WI38 (cell line): ENCODE measurements at regions not wholly inside any gene's neighbourhood (a gene's known extent, or its start where the extent isn't known, plus 50 kb on each side); places are given as distances from the start of the nearest gene placed in this dataset.

Experiments used
- H3K4me3 ChIP-seq: 2 replicates; pipeline ENCODE4 v1.5.1; 2011; ENCODE audit warnings: low read depth, mild to moderate bottlenecking, control low read depth, low read length
- CTCF ChIP-seq: IDR thresholded peaks from 2 replicates; pipeline ENCODE4 v1.5.1; 2012; ENCODE audit warnings: low read depth, mild to moderate bottlenecking, control low read depth, low read length

GRCh38 chr12:88909510-88909909, 329.2 kb upstream of the KITLG start:
- H3K4me3 ChIP-seq = no peak overlapping the region

GRCh38 chr12:88908345-88908744, 328.1 kb upstream of the KITLG start:
- H3K4me3 ChIP-seq = no peak overlapping the region
- no peak for TF ChIP-seq CTCF

More at GRCh38 chr12:88909510-88909909, 329.2 kb upstream of the KITLG start:
- TF ChIP-seq CTCF = no peak

- no peak for TF ChIP-seq CTCF
- no peak overlapping the region for H3K4me3 ChIP-seq
Measured at GRCh38 chr12:88904705-88905104, 324.4 kb upstream of the KITLG start.

- no peak overlapping the region for H3K4me3 ChIP-seq
- no peak for TF ChIP-seq CTCF
Measured at GRCh38 chr12:88903333-88903732, 323.1 kb upstream of the KITLG start.

- no peak for TF ChIP-seq CTCF
- no peak overlapping the region for H3K4me3 ChIP-seq
Measured at GRCh38 chr12:88897723-88898122, 317.5 kb upstream of the KITLG start.

- no peak overlapping the region for H3K4me3 ChIP-seq
- no peak for TF ChIP-seq CTCF
Measured at GRCh38 chr12:88896958-88897357, 316.7 kb upstream of the KITLG start.

- H3K4me3 ChIP-seq = no peak overlapping the region
- TF ChIP-seq CTCF = no peak
Measured at GRCh38 chr12:88895634-88896033, 315.4 kb upstream of the KITLG start.
